ENCODE measurements at regions not wholly inside any gene's neighbourhood (a gene's known extent, or its start where the extent isn't known, plus 50 kb on each side); places are given as distances from the start of the nearest gene placed in this dataset.

GRCh38 chr6:126888727-126889725 lies 229.4 kb upstream of the RSPO3 start:
- TF ChIP-seq CTCF (IDR thresholded peaks at IDR 0.05) (no peak), POLR2A (IDR thresholded peaks at IDR 0.05) (no peak)

All from esophagus squamous epithelium (tissue), 4 donors.